HepG2 (cell line): ENCODE measurements at regions not wholly inside any gene's neighbourhood (a gene's known extent, or its start where the extent isn't known, plus 50 kb on each side); places are given as distances from the start of the nearest gene placed in this dataset.

Source experiments
- ATF2 ChIP-seq: sonication (generic); formaldehyde crosslinking; IDR thresholded peaks from 2 replicates; pipeline ENCODE4 v1.4.0; 2020; ENCODE audit warnings: missing genetic modification reagents
- BRD4 ChIP-seq: sonication (generic); formaldehyde crosslinking; IDR thresholded peaks from 2 replicates; pipeline ENCODE4 v1.4.0; 2020; ENCODE audit warnings: missing genetic modification reagents
- ESRRA ChIP-seq: sonication (generic); formaldehyde crosslinking; IDR thresholded peaks from 2 replicates; pipeline ENCODE4 v1.5.1; 2020; ENCODE audit warnings: mild to moderate bottlenecking, low read depth, missing genetic modification reagents
- FLYWCH1 ChIP-seq: sonication (generic); formaldehyde crosslinking; IDR thresholded peaks from 2 replicates; pipeline ENCODE4 v1.8.1; 2023; ENCODE audit warnings: mild to moderate bottlenecking, missing genetic modification reagents
- FOXO1 ChIP-seq: sonication (generic); formaldehyde crosslinking; IDR thresholded peaks from 2 replicates; pipeline ENCODE4 v1.4.0; 2020; ENCODE audit warnings: missing genetic modification reagents
- FOXP1 ChIP-seq, 2 experiments: fragments of 450-650 bp in 1 of 2; IDR thresholded peaks; 2 replicates each; pipeline ENCODE4 v1.6.1; 2017 to 2018; ENCODE audit warnings: antibody characterized with exemption in 1 of 2
- GATAD2A ChIP-seq: IDR thresholded peaks from 2 replicates; pipeline ENCODE4 v1.6.1; 2016
- GLI4 ChIP-seq: sonication (generic); formaldehyde crosslinking; IDR thresholded peaks from 2 replicates; pipeline ENCODE4 v1.5.1; 2020; ENCODE audit warnings: missing genetic modification reagents, mild to moderate bottlenecking, moderate library complexity, borderline replicate concordance
- HDAC6 ChIP-seq: fragments of 200-600 bp; sonication (generic); IDR thresholded peaks from 2 replicates; pipeline ENCODE4 v1.7.0; 2017; ENCODE audit warnings: mild to moderate bottlenecking, antibody characterized with exemption, low read length, low read depth
- HNF4A ChIP-seq: sonication (generic); formaldehyde crosslinking; IDR thresholded peaks from 2 replicates; pipeline ENCODE4 v1.4.0; 2020; ENCODE audit warnings: missing genetic modification reagents
- IRF2 ChIP-seq: IDR thresholded peaks from 2 replicates; pipeline ENCODE4 v1.6.1; 2018; ENCODE audit warnings: missing genetic modification reagents, missing compliant biosample characterization
- KMT2B ChIP-seq: IDR thresholded peaks from 2 replicates; pipeline ENCODE4 v1.6.1; 2016; ENCODE audit warnings: missing genetic modification reagents, missing compliant biosample characterization
- MIER2 ChIP-seq: IDR thresholded peaks from 2 replicates; pipeline ENCODE4 v1.6.1; 2016; ENCODE audit warnings: missing biosample characterization, missing genetic modification reagents
- NONO ChIP-seq, 2 experiments: fragments of 450-650 bp in 1 of 2; sonication (generic) in 1 of 2; formaldehyde crosslinking in 1 of 2; IDR thresholded peaks in 1 of 2; conservative IDR thresholded peaks in 1 of 2; 2 replicates each; pipeline versions ENCODE4 v1.6.1 to v1.8.0; 2017 to 2022; ENCODE audit warnings: mild to moderate bottlenecking in 1 of 2, missing genetic modification reagents in 1 of 2, moderate library complexity in 1 of 2
- RBM39 ChIP-seq: fragments of 200-400 bp; formaldehyde crosslinking; IDR thresholded peaks from one replicate; pipeline ENCODE4 v1.6.1; 2018; ENCODE audit warnings: antibody characterized with exemption, mild to moderate bottlenecking, low read depth, low read length; ENCODE audit not compliant: poor library complexity, severe bottlenecking
- SALL1 ChIP-seq: sonication (generic); formaldehyde crosslinking; IDR thresholded peaks from 2 replicates; pipeline ENCODE4 v1.8.0; 2022; ENCODE audit warnings: mild to moderate bottlenecking, missing genetic modification reagents
- ZNF17 ChIP-seq: sonication (generic); formaldehyde crosslinking; IDR thresholded peaks from 2 replicates; pipeline ENCODE4 v1.5.0; 2020; ENCODE audit warnings: mild to moderate bottlenecking, missing genetic modification reagents
- ZNF280D ChIP-seq: sonication (generic); formaldehyde crosslinking; IDR thresholded peaks from 2 replicates; pipeline ENCODE4 v1.5.1; 2020; ENCODE audit warnings: mild to moderate bottlenecking, missing genetic modification reagents
- ZNF292 ChIP-seq: sonication (generic); formaldehyde crosslinking; IDR thresholded peaks from 2 replicates; pipeline ENCODE4 v1.8.1; 2022; ENCODE audit warnings: mild to moderate bottlenecking, low read depth, missing genetic modification reagents, borderline replicate concordance
- ZNF687 ChIP-seq: sonication (generic); formaldehyde crosslinking; IDR thresholded peaks from 2 replicates; pipeline ENCODE4 v1.5.1; 2020; ENCODE audit warnings: mild to moderate bottlenecking, missing genetic modification reagents, moderate library complexity
- ZNF710 ChIP-seq: sonication (generic); formaldehyde crosslinking; IDR thresholded peaks from 2 replicates; pipeline ENCODE4 v1.5.0; 2020; ENCODE audit warnings: mild to moderate bottlenecking, missing genetic modification reagents, borderline replicate concordance

GRCh38 chr3:30319713-30320112, 286.7 kb upstream of the TGFBR2 start (continued):
- TF ChIP-seq ZNF687 (CRISPR knock-in tag) (no peak), RBM39 (no peak), GLI4 (CRISPR knock-in tag) (no peak), FOXP1 (IDR thresholded peaks at IDR 0.05) (no peak), FOXP1 (CRISPR knock-in tag; IDR thresholded peaks at IDR 0.05) (no peak), HNF4A (CRISPR knock-in tag) (no peak), GATAD2A (CRISPR knock-in tag) (peak; percentile 76; the same call in 1 of the 2 replicates), NONO (IDR thresholded peaks at IDR 0.05) (no peak), NONO (CRISPR knock-in tag; conservative IDR thresholded peaks at IDR 0.05) (no peak), HDAC6 (no peak), ZNF710 (CRISPR knock-in tag) (no peak), ZNF280D (no peak), ATF2 (CRISPR knock-in tag) (no peak), ZNF17 (CRISPR knock-in tag) (no peak), FLYWCH1 (CRISPR knock-in tag) (no peak), BRD4 (CRISPR knock-in tag) (no peak), KMT2B (no peak), ESRRA (no peak), IRF2 (CRISPR knock-in tag) (0 out of 2 replicates have a peak, but pooled peaks have one; percentile 24), SALL1 (CRISPR knock-in tag) (peak; percentile 35; the same call in 1 of the 2 replicates), FOXO1 (0 out of 2 replicates have a peak, but pooled peaks have one; percentile 31), ZNF292 (CRISPR knock-in tag) (no peak; the same call in 1 of the 2 replicates), MIER2 (CRISPR knock-in tag) (0 out of 2 replicates have a peak, but pooled peaks have one; percentile 64)
